ENCODE measurements at regions not wholly inside any gene's neighbourhood (a gene's known extent, or its start where the extent isn't known, plus 50 kb on each side); places are given as distances from the start of the nearest gene placed in this dataset.
A peak's percentile ranks its signal among the peaks of the same experiment; 100 is the strongest.

DNA sequence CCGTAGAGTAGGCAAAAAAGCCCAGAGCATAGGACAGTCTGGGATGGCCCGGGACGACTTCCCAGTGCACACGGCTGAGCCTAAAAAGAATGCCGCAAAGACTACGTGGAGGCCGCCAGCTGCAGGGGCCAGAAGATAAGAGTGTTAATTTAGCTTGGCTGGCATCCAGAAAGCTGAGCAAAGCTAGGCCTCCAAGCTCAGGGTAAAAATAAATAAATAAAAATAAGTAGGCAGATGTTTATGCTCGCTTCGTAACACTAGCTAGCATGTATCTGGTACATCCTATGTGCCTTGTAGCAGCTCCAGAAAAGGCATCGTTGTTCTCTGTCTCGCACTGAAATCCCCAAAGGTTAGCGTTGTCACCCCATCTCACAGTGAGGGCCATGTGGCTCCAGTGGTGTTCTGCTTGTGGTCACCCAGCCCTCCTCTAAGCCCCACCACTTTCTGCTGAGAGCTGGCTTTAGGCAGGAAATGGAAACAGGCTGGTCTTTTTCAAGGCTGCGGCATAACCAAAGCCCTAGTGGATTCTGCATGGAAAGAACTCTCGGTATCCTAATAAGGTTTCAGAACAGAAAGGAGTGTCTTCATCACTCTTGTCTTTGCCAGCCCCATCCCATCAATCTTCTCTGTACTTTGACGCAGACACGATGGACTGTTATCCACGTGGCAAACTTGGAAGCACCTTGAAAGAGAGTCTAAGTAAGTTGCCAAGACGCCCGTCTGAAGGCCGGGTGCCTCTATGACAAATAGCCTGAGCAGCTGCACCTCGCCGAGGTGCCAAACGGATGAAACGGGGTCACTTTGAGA, 58.1 kb upstream of the MEF2A start (continued):
- TF ChIP-seq MXI1 (IDR thresholded peaks at IDR 0.05; ENCODE audit: low read depth, low read length): no peak
- TF ChIP-seq CEBPB (IDR thresholded peaks at IDR 0.05; ENCODE audit: borderline replicate concordance in 1 of 2, low read depth in 2 of 2, low read length in 2 of 2): no peak
- no peak for TF ChIP-seq E2F4 (IDR thresholded peaks at IDR 0.05; ENCODE audit: low read depth, low read length)
- peak; percentile 86 for TF ChIP-seq EED (IDR thresholded peaks at IDR 0.05; ENCODE audit: low read depth)
- TF ChIP-seq TCF12 (IDR thresholded peaks at IDR 0.05; ENCODE audit: low read depth, low read length): peak; percentile 34; the same call in 1 of the 2 replicates
- TF ChIP-seq MEF2A (IDR thresholded peaks at IDR 0.05; ENCODE audit: insufficient read depth, low read depth, low read length): 0 out of 2 replicates have a peak, but pooled peaks have one; percentile 3
- TF ChIP-seq CBX5 (IDR thresholded peaks at IDR 0.05; ENCODE audit: low read depth): no peak
- 0 out of 2 replicates have a peak, but pooled peaks have one; percentile 13 for TF ChIP-seq DPF2 (IDR thresholded peaks at IDR 0.05)
- TF ChIP-seq JUND (IDR thresholded peaks at IDR 0.05; ENCODE audit: low read depth, low read length): no peak
- TF ChIP-seq ATF3 (IDR thresholded peaks at IDR 0.05; ENCODE audit: borderline replicate concordance, extremely low read depth, low read depth, low read length): no peak
- TF ChIP-seq, protein P1, sequence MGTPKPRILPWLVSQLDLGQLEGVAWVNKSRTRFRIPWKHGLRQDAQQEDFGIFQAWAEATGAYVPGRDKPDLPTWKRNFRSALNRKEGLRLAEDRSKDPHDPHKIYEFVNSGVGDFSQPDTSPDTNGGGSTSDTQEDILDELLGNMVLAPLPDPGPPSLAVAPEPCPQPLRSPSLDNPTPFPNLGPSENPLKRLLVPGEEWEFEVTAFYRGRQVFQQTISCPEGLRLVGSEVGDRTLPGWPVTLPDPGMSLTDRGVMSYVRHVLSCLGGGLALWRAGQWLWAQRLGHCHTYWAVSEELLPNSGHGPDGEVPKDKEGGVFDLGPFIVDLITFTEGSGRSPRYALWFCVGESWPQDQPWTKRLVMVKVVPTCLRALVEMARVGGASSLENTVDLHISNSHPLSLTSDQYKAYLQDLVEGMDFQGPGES (IDR thresholded peaks at IDR 0.05): no peak
- TF ChIP-seq RUNX3 (IDR thresholded peaks at IDR 0.05; ENCODE audit: low read length): no peak
- no peak for TF ChIP-seq SP1 (IDR thresholded peaks at IDR 0.05; ENCODE audit: low read depth, low read length)
- TF ChIP-seq, protein P2, sequence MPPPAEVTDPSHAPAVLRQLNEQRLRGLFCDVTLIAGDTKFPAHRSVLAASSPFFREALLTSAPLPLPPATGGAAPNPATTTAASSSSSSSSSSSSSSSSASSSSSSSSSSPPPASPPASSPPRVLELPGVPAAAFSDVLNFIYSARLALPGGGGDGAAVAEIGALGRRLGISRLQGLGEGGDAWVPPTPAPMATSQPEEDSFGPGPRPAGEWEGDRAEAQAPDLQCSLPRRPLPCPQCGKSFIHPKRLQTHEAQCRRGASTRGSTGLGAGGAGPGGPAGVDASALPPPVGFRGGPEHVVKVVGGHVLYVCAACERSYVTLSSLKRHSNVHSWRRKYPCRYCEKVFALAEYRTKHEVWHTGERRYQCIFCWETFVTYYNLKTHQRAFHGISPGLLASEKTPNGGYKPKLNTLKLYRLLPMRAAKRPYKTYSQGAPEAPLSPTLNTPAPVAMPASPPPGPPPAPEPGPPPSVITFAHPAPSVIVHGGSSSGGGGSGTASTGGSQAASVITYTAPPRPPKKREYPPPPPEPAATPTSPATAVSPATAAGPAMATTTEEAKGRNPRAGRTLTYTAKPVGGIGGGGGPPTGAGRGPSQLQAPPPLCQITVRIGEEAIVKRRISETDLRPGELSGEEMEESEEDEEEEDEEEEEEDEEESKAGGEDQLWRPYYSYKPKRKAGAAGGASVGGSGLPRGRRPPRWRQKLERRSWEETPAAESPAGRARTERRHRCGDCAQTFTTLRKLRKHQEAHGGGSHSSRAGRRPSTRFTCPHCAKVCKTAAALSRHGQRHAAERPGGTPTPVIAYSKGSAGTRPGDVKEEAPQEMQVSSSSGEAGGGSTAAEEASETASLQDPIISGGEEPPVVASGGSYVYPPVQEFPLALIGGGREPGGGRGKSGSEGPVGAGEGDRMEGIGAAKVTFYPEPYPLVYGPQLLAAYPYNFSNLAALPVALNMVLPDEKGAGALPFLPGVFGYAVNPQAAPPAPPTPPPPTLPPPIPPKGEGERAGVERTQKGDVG (CRISPR knock-in tag; IDR thresholded peaks at IDR 0.05): no peak
- TF ChIP-seq RB1 (IDR thresholded peaks at IDR 0.05; ENCODE audit: borderline replicate concordance): no peak
- no peak for TF ChIP-seq ZSCAN29 (IDR thresholded peaks at IDR 0.05)
- no peak; the same call in 1 of the 2 replicates for TF ChIP-seq BACH1 (IDR thresholded peaks at IDR 0.05; ENCODE audit: borderline replicate concordance)
- 0 out of 2 replicates have a peak, but pooled peaks have one; percentile 10 for TF ChIP-seq IRF4 (IDR thresholded peaks at IDR 0.05; ENCODE audit: low read depth, low read length)
- no peak for TF ChIP-seq SREBF2 (IDR thresholded peaks at IDR 0.05; ENCODE audit: low read length)
- no peak for TF ChIP-seq NRF1 (conservative IDR thresholded peaks at IDR 0.05; ENCODE audit: low read depth, low read length)
- peak; percentile 17 for TF ChIP-seq SMAD1 (IDR thresholded peaks at IDR 0.05; ENCODE audit: low read depth, partially characterized antibody)
- 0 out of 2 replicates have a peak, but pooled peaks have one; percentile 38 for TF ChIP-seq YY1 (IDR thresholded peaks at IDR 0.05; ENCODE audit: low read depth, low read length)
- peak; percentile 92 for TF ChIP-seq CBFB (IDR thresholded peaks at IDR 0.05; ENCODE audit: low read depth)
- TF ChIP-seq KDM1A (IDR thresholded peaks at IDR 0.05; ENCODE audit: borderline replicate concordance): no peak
- peak; percentile 25 for TF ChIP-seq MEF2B (IDR thresholded peaks at IDR 0.05; ENCODE audit: partially characterized antibody, poor library complexity, severe bottlenecking)
- no peak for TF ChIP-seq RELA (IDR thresholded peaks at IDR 0.05; ENCODE audit: borderline replicate concordance, partially characterized antibody)
- no peak for TF ChIP-seq ATF7 (IDR thresholded peaks at IDR 0.05; ENCODE audit: low read depth)
